PC-9 (cell line): ENCODE measurements at regions not wholly inside any gene's neighbourhood (a gene's known extent, or its start where the extent isn't known, plus 50 kb on each side); places are given as distances from the start of the nearest gene placed in this dataset.

Experiments
- BruUV-seq: library from RNA; stranded (reverse); fragments of 400-500 nt; replicated peaks from 2 replicates; lab custom pipeline; 2021; lab: Mats Ljungman, UMichigan
- CTCF ChIA-PET: fragments of 300-600 bp; sonication (Branson Sonifier 250); formaldehyde crosslinking; loops from one replicate; lab custom pipeline; 2022; ENCODE audit warnings: antibody characterized with exemption; lab: Charles Lee
- POLR2A ChIA-PET: fragments of 300-600 bp; sonication (Branson Sonifier 250); formaldehyde crosslinking; loops from one replicate; lab custom pipeline; 2022; ENCODE audit warnings: antibody characterized with exemption; ENCODE audit not compliant: unreplicated experiment; lab: Charles Lee
- DNase-seq, 2 experiments: peaks; one replicate each; pipeline versions ENCODE4 v3.0.0 to v3.0.0-alpha.2; 2015 to 2022; ENCODE audit warnings: mixed read lengths in 1 of 2
- H2AFZ ChIP-seq: fragments of 200-600 bp; sonication (generic); 2 replicates; pipeline ENCODE4 v1.8.1; 2017; ENCODE audit warnings: antibody characterized with exemption
- H3F3A ChIP-seq: fragments of 200-600 bp; sonication (generic); 2 replicates; pipeline ENCODE4 v1.8.1; 2017; ENCODE audit warnings: antibody characterized with exemption, mild to moderate bottlenecking, low read depth; ENCODE audit not compliant: insufficient read depth
- H3K27ac ChIP-seq: fragments of 200-600 bp; sonication (generic); 2 replicates; pipeline ENCODE4 v1.6.1; 2016; ENCODE audit warnings: mixed run types
- H3K27me3 ChIP-seq: fragments of 200-600 bp; sonication (generic); 2 replicates; pipeline ENCODE4 v1.6.1; 2016; ENCODE audit warnings: low read depth, mixed run types; ENCODE audit not compliant: insufficient read depth
- H3K36me3 ChIP-seq: fragments of 200-600 bp; sonication (generic); 2 replicates; pipeline ENCODE4 v1.6.1; 2016; ENCODE audit warnings: low read depth, mixed run types
- H3K4me1 ChIP-seq: fragments of 200-600 bp; sonication (generic); replicated peaks from 2 replicates; pipeline ENCODE4 v1.6.1; 2016; ENCODE audit warnings: mixed run types; ENCODE audit not compliant: insufficient read depth
- H3K4me2 ChIP-seq: fragments of 200-600 bp; sonication (generic); 2 replicates; pipeline ENCODE4 v1.6.1; 2017; ENCODE audit warnings: mixed run types
- H3K4me3 ChIP-seq: fragments of 200-600 bp; sonication (generic); 2 replicates; pipeline ENCODE4 v1.6.1; 2016; ENCODE audit warnings: mixed run types
- H3K79me2 ChIP-seq: fragments of 200-600 bp; sonication (generic); 2 replicates; pipeline ENCODE4 v1.6.1; 2017; ENCODE audit warnings: low read depth, mixed run types
- H3K9me2 ChIP-seq: fragments of 200-600 bp; sonication (generic); 2 replicates; pipeline ENCODE4 v1.8.1; 2017; ENCODE audit warnings: mild to moderate bottlenecking; ENCODE audit not compliant: insufficient read depth
- H3K9me3 ChIP-seq: fragments of 200-600 bp; sonication (generic); 2 replicates; pipeline ENCODE4 v1.8.1; 2016; ENCODE audit warnings: low read depth; ENCODE audit not compliant: insufficient read depth
- H4K20me1 ChIP-seq: fragments of 200-600 bp; sonication (generic); 2 replicates; pipeline ENCODE4 v1.8.1; 2017; ENCODE audit not compliant: insufficient read depth
- CTCF ChIP-seq: fragments of 200-600 bp; sonication (generic); conservative IDR thresholded peaks from 2 replicates; pipeline ENCODE4 v1.6.1; 2017; ENCODE audit warnings: mixed run types, antibody characterized with exemption, mild to moderate bottlenecking, moderate library complexity
- EZH2 ChIP-seq: fragments of 200-600 bp; sonication (generic); IDR thresholded peaks from 2 replicates; pipeline ENCODE4 v1.8.0; 2017; ENCODE audit warnings: antibody characterized with exemption, low read depth
- intact Hi-C: fragments of 100-400 bp; cut with micrococcal nuclease; formaldehyde crosslinking; loops from one replicate; pipeline ENCODE4 v1.10.0; 2022; ENCODE audit not compliant: unreplicated experiment

DNA sequence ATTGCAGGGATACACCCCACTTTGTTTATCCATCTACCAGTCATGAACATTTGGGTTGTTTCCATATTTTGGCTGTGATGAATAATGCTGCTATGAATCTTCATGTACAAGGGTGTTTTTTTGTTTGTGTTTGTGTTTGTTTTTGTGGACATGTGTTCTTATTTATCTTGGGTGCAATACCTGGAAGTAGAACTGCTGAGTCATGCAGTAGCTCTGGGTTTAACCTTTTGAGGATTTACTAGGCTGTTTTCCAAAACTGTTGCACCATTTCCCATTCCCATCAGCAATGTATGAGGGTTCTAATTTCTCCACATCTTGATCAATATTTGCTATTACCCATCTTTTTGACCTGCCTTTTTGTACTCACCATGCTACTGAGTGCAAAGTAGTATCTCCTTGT is 140.0 kb upstream of the CYP1B1 start:
- Histone ChIP-seq H3K27me3 (no peaks in the 10 kb centered on the region), H3K4me2 (peak overlapping the region; percentile 37), H3K36me3 (no peaks in the 10 kb centered on the region; the same call in 1 of the 2 replicates), H3K27ac (peak overlapping the region; percentile 75), H4K20me1 (no peaks in the 10 kb centered on the region), H3K4me1 (peaks cover 26% of the 10 kb centered on the region), H3K4me3 (no peak overlapping the region), H3K9me3 (peaks cover 13% of the 10 kb centered on the region), H2AFZ (peak overlapping the region; percentile 45; the same call in 1 of the 2 replicates), H3F3A (peaks cover 12% of the 10 kb centered on the region), H3K9me2 (no peaks in the 10 kb centered on the region), H3K79me2 (no peaks in the 10 kb centered on the region)
- ChIA-PET POLR2A (interaction anchor here (0.7 kb wide), 1 partner anchor 58 kb away, joined by 4 read pairs; no protein-coding TSS in a partner anchor), CTCF (no interaction called here)
- intact Hi-C loops, result no loop called here
- TF ChIP-seq CTCF, result no peak
- TF ChIP-seq EZH2, result no peak
- DNase-seq, result peak in 1 of 2 experiments; percentile 87
- BruUV-seq, result no TSS peak

GRCh38 chr2:38215522-38215921 is 139.6 kb upstream of the CYP1B1 start:
- no peaks in the 10 kb centered on the region for H3K79me2 ChIP-seq
- intact Hi-C loops, result no loop called here
- no peak overlapping the region for H3K4me3 ChIP-seq
- peak overlapping the region; percentile 37 for H3K4me2 ChIP-seq
- H3K36me3 ChIP-seq, result no peaks in the 10 kb centered on the region; the same call in 1 of the 2 replicates
- POLR2A ChIA-PET, result interaction anchor here (0.7 kb wide), 1 partner anchor 59 kb away, joined by 4 read pairs; no protein-coding TSS in a partner anchor
- H3F3A ChIP-seq, result peaks cover 12% of the 10 kb centered on the region
- H3K9me3 ChIP-seq, result peaks cover 9% of the 10 kb centered on the region
- H4K20me1 ChIP-seq, result no peaks in the 10 kb centered on the region
- peaks cover 26% of the 10 kb centered on the region for H3K4me1 ChIP-seq
- no peak for TF ChIP-seq CTCF
- no peak for TF ChIP-seq EZH2
- CTCF ChIA-PET, result no interaction called here
- no peaks in the 10 kb centered on the region for H3K9me2 ChIP-seq
- no peak for DNase-seq
- peak overlapping the region; percentile 75 for H3K27ac ChIP-seq
- BruUV-seq, result no TSS peak
- H2AFZ ChIP-seq, result 0 out of 2 replicates have a peak overlapping the region, but pooled peaks have one; percentile 45
- no peaks in the 10 kb centered on the region for H3K27me3 ChIP-seq

GRCh38 chr2:38214209-38214717 is 138.3 kb upstream of the CYP1B1 start:
- Histone ChIP-seq H3K9me3 (no peaks in the 10 kb centered on the region), H4K20me1 (no peaks in the 10 kb centered on the region), H3K36me3 (no peaks in the 10 kb centered on the region), H3K4me1 (peaks cover 26% of the 10 kb centered on the region), H2AFZ (no peak overlapping the region), H3K9me2 (no peaks in the 10 kb centered on the region), H3K79me2 (no peaks in the 10 kb centered on the region), H3K4me3 (no peak overlapping the region), H3K27ac (no peak overlapping the region), H3K4me2 (no peak overlapping the region), H3F3A (peaks cover 12% of the 10 kb centered on the region), H3K27me3 (no peaks in the 10 kb centered on the region)
- POLR2A ChIA-PET, result interaction anchor here (0.7 kb wide), 1 partner anchor 737 kb away, joined by 9 read pairs; no protein-coding TSS in a partner anchor
- BruUV-seq, result no TSS peak
- TF ChIP-seq CTCF (no peak), EZH2 (no peak)
- intact Hi-C loops, result no loop called here
- DNase-seq, result no peak
- CTCF ChIA-PET, result no interaction called here
